SK-N-SH treated with all-trans-retinoic acid at 6 μM for 48 hours (cell line): ENCODE measurements at regions not wholly inside any gene's neighbourhood (a gene's known extent, or its start where the extent isn't known, plus 50 kb on each side); places are given as distances from the start of the nearest gene placed in this dataset.
"Not testable (repeated sequence)": the region's sequence is repeated elsewhere in the genome, so short reads cannot be mapped to it uniquely, and the experiment has no call there.

Source experiments
- CSDC2 ChIP-seq: fragments of 250-450 bp; sonication (Bioruptor Pico); IDR thresholded peaks from 2 replicates; pipeline ENCODE4 v1.5.0; 2020; ENCODE audit warnings: mild to moderate bottlenecking, moderate library complexity
- ESRRG ChIP-seq: fragments of 250-450 bp; sonication (Bioruptor Pico); IDR thresholded peaks from 2 replicates; pipeline ENCODE4 v1.6.1; 2021; ENCODE audit warnings: mild to moderate bottlenecking
- RARB ChIP-seq: fragments of 250-450 bp; sonication (Bioruptor Pico); IDR thresholded peaks from 2 replicates; pipeline ENCODE4 v1.8.0; 2021; ENCODE audit warnings: mild to moderate bottlenecking, moderate library complexity
- ZFP3 ChIP-seq: fragments of 250-450 bp; sonication (Bioruptor Pico); IDR thresholded peaks from 2 replicates; pipeline ENCODE4 v1.5.0; 2020; ENCODE audit warnings: mild to moderate bottlenecking, moderate library complexity

GRCh38 chr4:9073371-9073770, 96.8 kb upstream of the FAM90A26 start:
- not testable (repeated sequence) for TF ChIP-seq CSDC2, ESRRG, ZFP3, RARB (CRISPR knock-in tag)
